ENCODE measurements at regions not wholly inside any gene's neighbourhood (a gene's known extent, or its start where the extent isn't known, plus 50 kb on each side); places are given as distances from the start of the nearest gene placed in this dataset.

- no peak for DNase-seq (ENCODE audit: low read depth)
Measured at GRCh38 chr10:53749439-53749838, 976.9 kb upstream of the MBL2 start.

GRCh38 chr10:53748319-53748718 is 975.7 kb upstream of the MBL2 start:
- no peak for DNase-seq (ENCODE audit: low read depth)

- no peak for DNase-seq (ENCODE audit: low read depth)
Measured at GRCh38 chr10:53744746-53745145, 972.2 kb upstream of the MBL2 start.

GRCh38 chr10:53744176-53744575 is 971.6 kb upstream of the MBL2 start:
- no peak for DNase-seq (ENCODE audit: low read depth)

GRCh38 chr10:53737132-53737531 is 964.5 kb upstream of the MBL2 start:
- no peak for DNase-seq (ENCODE audit: low read depth)

- no peak for DNase-seq (ENCODE audit: low read depth)
Measured at GRCh38 chr10:53726921-53727320, 954.3 kb upstream of the MBL2 start.

- no peak for DNase-seq (ENCODE audit: low read depth)
Measured at GRCh38 chr10:53724581-53724980, 952.0 kb upstream of the MBL2 start.

- DNase-seq (ENCODE audit: low read depth): no peak
Measured at GRCh38 chr10:53719658-53720057, 947.1 kb upstream of the MBL2 start.

- no peak for DNase-seq (ENCODE audit: low read depth)
Measured at GRCh38 chr10:53716156-53716555, 943.6 kb upstream of the MBL2 start.

- no peak for DNase-seq (ENCODE audit: low read depth)
Measured at GRCh38 chr10:53713431-53713830, 940.8 kb upstream of the MBL2 start.

GRCh38 chr10:53702489-53702888 is 929.9 kb upstream of the MBL2 start:
- DNase-seq (ENCODE audit: low read depth): no peak

- no peak for DNase-seq (ENCODE audit: low read depth)
Measured at GRCh38 chr10:53701213-53701612, 928.6 kb upstream of the MBL2 start.

GRCh38 chr10:53700278-53700677 is 927.7 kb upstream of the MBL2 start:
- no peak for DNase-seq (ENCODE audit: low read depth)

GRCh38 chr10:53699684-53700083 is 927.1 kb upstream of the MBL2 start:
- no peak for DNase-seq (ENCODE audit: low read depth)

GRCh38 chr10:53699231-53699630 is 926.6 kb upstream of the MBL2 start:
- DNase-seq (ENCODE audit: low read depth): no peak

- DNase-seq (ENCODE audit: low read depth): no peak
Measured at GRCh38 chr10:53697038-53697437, 924.5 kb upstream of the MBL2 start.

GRCh38 chr10:53690524-53691240 is 918.1 kb upstream of the MBL2 start:
- no peak for DNase-seq (ENCODE audit: low read depth)

- no peak for DNase-seq (ENCODE audit: low read depth)
Measured at GRCh38 chr10:53687800-53688199, 915.2 kb upstream of the MBL2 start.

- DNase-seq (ENCODE audit: low read depth): no peak
Measured at GRCh38 chr10:53682885-53683284, 910.3 kb upstream of the MBL2 start.

GRCh38 chr10:53682458-53682857 is 909.9 kb upstream of the MBL2 start:
- DNase-seq (ENCODE audit: low read depth): no peak

- no peak for DNase-seq (ENCODE audit: low read depth)
Measured at GRCh38 chr10:53679666-53680065, 907.1 kb upstream of the MBL2 start.

- no peak for DNase-seq (ENCODE audit: low read depth)
Measured at GRCh38 chr10:53675177-53675576, 902.6 kb upstream of the MBL2 start.

- DNase-seq (ENCODE audit: low read depth): no peak
Measured at GRCh38 chr10:53667063-53667462, 894.5 kb upstream of the MBL2 start.

GRCh38 chr10:53664282-53665019 is 891.9 kb upstream of the MBL2 start:
- no peak for DNase-seq (ENCODE audit: low read depth)
